DND-41 (cell line): ENCODE measurements at regions not wholly inside any gene's neighbourhood (a gene's known extent, or its start where the extent isn't known, plus 50 kb on each side); places are given as distances from the start of the nearest gene placed in this dataset.

Experiments
- ATAC-seq: fragments of 200-7000 bp; cut with Tn5 transposase; 3 replicates; pipeline ENCODE4 v1.9.1; 2021; ENCODE audit warnings: low read depth; ENCODE audit not compliant: insufficient read depth
- DNase-seq: peaks from one replicate; pipeline ENCODE4 v3.0.0-alpha.2; 2020
- H2AFZ ChIP-seq: 2 replicates; pipeline ENCODE4 v1.6.0; 2012; ENCODE audit warnings: low read depth, low read length
- H3K27ac ChIP-seq: 2 replicates; pipeline ENCODE4 v1.5.1; 2012; ENCODE audit warnings: low read length, inconsistent platforms
- H3K27me3 ChIP-seq: fragments of 200-600 bp; sonication (generic); 2 replicates; pipeline ENCODE4 v1.6.0; 2012; ENCODE audit warnings: low read length, mild to moderate bottlenecking, inconsistent platforms; ENCODE audit not compliant: insufficient read depth, poor library complexity
- H3K36me3 ChIP-seq: 2 replicates; pipeline ENCODE4 v1.5.1; 2012; ENCODE audit warnings: low read length, inconsistent platforms; ENCODE audit not compliant: insufficient read depth
- H3K4me1 ChIP-seq: 2 replicates; pipeline ENCODE4 v1.5.1; 2012; ENCODE audit warnings: mild to moderate bottlenecking, low read length; ENCODE audit not compliant: insufficient read depth
- H3K4me2 ChIP-seq: 2 replicates; pipeline ENCODE4 v1.6.0; 2012; ENCODE audit warnings: mild to moderate bottlenecking, moderate library complexity, low read length, inconsistent platforms; ENCODE audit not compliant: insufficient read depth
- H3K4me3 ChIP-seq, 2 experiments: fragments of 200-600 bp in 1 of 2; shearing (Covaris generic) in 1 of 2; 2 replicates each; pipeline ENCODE4 v1.5.1; 2012 to 2016; ENCODE audit warnings: inconsistent platforms in 2 of 2, low read length in 2 of 2, mild to moderate bottlenecking in 2 of 2, low read depth in 1 of 2, moderate library complexity in 1 of 2
- H3K79me2 ChIP-seq: 2 replicates; pipeline ENCODE4 v1.6.0; 2012; ENCODE audit warnings: low read length, inconsistent platforms; ENCODE audit not compliant: insufficient read depth
- H3K9ac ChIP-seq: 2 replicates; pipeline ENCODE4 v1.6.0; 2012; ENCODE audit warnings: low read depth, mild to moderate bottlenecking, inconsistent platforms, low read length, moderate library complexity
- H3K9me3 ChIP-seq: 2 replicates; pipeline ENCODE4 v1.5.1; 2012; ENCODE audit warnings: low read length, moderate library complexity, mild to moderate bottlenecking, inconsistent platforms; ENCODE audit not compliant: insufficient read depth, severe bottlenecking
- H4K20me1 ChIP-seq: 2 replicates; pipeline ENCODE4 v1.6.0; 2012; ENCODE audit warnings: low read length; ENCODE audit not compliant: insufficient read depth
- EZH2 ChIP-seq: IDR thresholded peaks from 3 replicates; pipeline ENCODE4 v1.6.1; 2012; ENCODE audit warnings: borderline replicate concordance, low read depth, mild to moderate bottlenecking, moderate library complexity, low read length, inconsistent platforms; ENCODE audit not compliant: severe bottlenecking
- TF ChIP-seq, protein P1 (sequence below): IDR thresholded peaks from 2 replicates; pipeline ENCODE4 v1.5.1; 2012; ENCODE audit warnings: borderline replicate concordance, low read length, moderate library complexity, mild to moderate bottlenecking; ENCODE audit not compliant: poor library complexity, severe bottlenecking; ENCODE audit errors: extremely low read depth

DNA sequence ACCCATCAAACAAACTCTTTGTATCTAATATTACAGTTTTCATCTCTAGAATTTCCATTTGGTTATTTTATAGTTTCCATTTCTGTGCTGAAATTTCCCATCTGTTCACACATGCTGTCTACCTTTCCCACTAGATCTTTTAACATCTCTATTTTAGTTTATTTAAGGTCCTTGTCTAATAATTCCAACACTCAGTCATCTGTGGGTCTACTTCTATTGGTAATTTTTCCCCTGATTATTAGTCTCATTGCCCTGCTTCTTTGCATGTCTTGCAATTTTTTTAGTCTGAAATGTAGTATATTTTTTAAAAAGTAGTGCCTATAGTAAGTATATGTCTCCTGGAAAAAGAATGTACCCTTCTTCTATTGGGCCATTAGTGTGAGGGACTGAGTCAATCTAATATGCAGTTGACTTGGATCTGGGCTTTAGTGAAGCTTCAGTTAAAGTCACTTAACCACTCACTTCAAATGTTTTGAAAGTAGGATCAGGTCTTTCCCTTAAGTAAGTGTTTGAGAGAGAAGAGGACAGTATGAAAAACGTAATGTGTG, 370.8 kb downstream of the SEC14L1 start:
- H3K9me3 ChIP-seq, result no peaks in the 10 kb centered on the region
- no peaks in the 10 kb centered on the region for H3K27me3 ChIP-seq
- no peaks in the 10 kb centered on the region for H3K4me1 ChIP-seq
- no peak overlapping the region for H3K4me2 ChIP-seq
- no peaks in the 10 kb centered on the region for H3K36me3 ChIP-seq
- TF ChIP-seq, protein P1, sequence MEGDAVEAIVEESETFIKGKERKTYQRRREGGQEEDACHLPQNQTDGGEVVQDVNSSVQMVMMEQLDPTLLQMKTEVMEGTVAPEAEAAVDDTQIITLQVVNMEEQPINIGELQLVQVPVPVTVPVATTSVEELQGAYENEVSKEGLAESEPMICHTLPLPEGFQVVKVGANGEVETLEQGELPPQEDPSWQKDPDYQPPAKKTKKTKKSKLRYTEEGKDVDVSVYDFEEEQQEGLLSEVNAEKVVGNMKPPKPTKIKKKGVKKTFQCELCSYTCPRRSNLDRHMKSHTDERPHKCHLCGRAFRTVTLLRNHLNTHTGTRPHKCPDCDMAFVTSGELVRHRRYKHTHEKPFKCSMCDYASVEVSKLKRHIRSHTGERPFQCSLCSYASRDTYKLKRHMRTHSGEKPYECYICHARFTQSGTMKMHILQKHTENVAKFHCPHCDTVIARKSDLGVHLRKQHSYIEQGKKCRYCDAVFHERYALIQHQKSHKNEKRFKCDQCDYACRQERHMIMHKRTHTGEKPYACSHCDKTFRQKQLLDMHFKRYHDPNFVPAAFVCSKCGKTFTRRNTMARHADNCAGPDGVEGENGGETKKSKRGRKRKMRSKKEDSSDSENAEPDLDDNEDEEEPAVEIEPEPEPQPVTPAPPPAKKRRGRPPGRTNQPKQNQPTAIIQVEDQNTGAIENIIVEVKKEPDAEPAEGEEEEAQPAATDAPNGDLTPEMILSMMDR, result no peak
- no peak for TF ChIP-seq EZH2
- no peak overlapping the region for H3K27ac ChIP-seq
- H2AFZ ChIP-seq, result no peak overlapping the region
- no peaks in the 10 kb centered on the region for H3K79me2 ChIP-seq
- no peaks in the 10 kb centered on the region for H4K20me1 ChIP-seq
- no peak for DNase-seq
- no peak overlapping the region for H3K9ac ChIP-seq
- H3K4me3 ChIP-seq, result no peak overlapping the region
- ATAC-seq, result no peak

DNA sequence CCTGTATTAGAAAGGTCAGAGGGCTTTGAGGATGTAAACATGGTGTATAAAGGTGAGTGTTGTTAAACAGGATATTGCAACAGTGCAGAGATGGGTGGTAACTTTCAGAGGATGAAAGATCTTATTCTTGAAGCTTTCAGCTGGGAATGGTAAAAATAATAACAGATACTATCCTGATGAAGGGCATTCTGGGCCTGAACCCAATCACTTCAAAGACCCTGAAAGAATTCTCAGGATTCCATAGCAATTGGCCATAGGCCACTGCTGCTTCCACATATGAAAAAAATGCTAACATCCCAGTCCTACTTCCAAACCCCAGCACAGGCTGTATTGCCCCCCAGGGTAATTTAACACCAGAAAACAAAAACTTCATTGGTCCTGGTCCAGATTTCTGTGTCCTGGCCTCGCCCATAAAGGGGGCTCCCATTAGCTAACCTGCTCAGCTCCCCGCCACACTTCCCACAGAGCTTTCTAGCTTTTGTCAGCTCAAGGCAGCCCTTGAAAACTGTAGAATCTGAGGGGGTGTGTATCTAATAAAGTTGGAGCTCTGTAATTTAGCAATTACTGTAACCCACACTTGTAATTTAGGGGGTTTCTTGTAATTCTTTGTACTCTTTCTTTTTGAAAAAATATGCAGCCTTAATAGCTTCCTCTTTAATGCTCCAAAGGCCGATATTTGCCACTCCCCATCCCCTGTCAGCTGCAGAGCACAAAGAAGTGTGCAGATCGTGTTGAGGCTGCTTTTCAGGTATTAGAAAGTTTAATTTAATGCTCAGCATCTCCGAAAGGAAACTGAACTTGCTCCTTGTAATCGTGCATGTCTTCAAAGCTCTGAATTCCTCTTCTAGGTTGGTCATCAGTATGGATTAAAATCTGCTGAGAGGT, 371.5 kb downstream of the SEC14L1 start:
- Histone ChIP-seq H4K20me1 (no peaks in the 10 kb centered on the region), H3K9ac (no peak overlapping the region), H3K4me1 (no peaks in the 10 kb centered on the region; the same call in 1 of the 2 replicates), H2AFZ (no peak overlapping the region), H3K27me3 (no peaks in the 10 kb centered on the region), H3K27ac (no peak overlapping the region), H3K4me3 (no peak overlapping the region), H3K79me2 (no peaks in the 10 kb centered on the region), H3K4me2 (no peak overlapping the region), H3K9me3 (no peaks in the 10 kb centered on the region), H3K36me3 (no peaks in the 10 kb centered on the region)
- no peak for TF ChIP-seq EZH2
- TF ChIP-seq, protein P1, result no peak
- DNase-seq, result no peak
- no peak for ATAC-seq

DNA sequence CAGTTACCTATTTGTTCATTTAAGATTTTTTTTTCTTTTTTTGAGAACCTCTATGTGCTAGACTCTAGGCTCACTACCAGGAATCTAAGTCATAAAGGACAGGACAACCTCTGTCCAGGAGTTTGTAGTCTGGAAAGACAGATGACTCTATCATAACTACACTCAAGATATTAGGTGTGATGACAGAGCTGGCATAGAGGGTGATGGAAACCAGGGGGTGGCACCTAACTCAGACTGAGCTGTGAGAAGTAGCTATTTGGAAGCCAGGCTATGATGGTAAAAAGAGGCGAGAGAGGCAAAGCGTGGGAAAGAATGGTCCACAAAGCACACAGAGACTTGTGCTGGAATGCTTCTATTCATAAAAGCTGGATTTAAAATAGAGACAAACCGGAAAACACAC, 372.3 kb downstream of the SEC14L1 start:
- H3K79me2 ChIP-seq, result no peaks in the 10 kb centered on the region
- no peaks in the 10 kb centered on the region for H4K20me1 ChIP-seq
- H3K9ac ChIP-seq, result no peak overlapping the region
- no peak for TF ChIP-seq EZH2
- TF ChIP-seq, protein P1, result no peak
- no peaks in the 10 kb centered on the region for H3K36me3 ChIP-seq
- H3K27ac ChIP-seq, result no peak overlapping the region
- H2AFZ ChIP-seq, result no peak overlapping the region
- DNase-seq (no peak), ATAC-seq (no peak)
- no peaks in the 10 kb centered on the region for H3K9me3 ChIP-seq
- no peaks in the 10 kb centered on the region for H3K27me3 ChIP-seq
- no peak overlapping the region for H3K4me2 ChIP-seq
- no peak overlapping the region for H3K4me3 ChIP-seq
- H3K4me1 ChIP-seq, result no peaks in the 10 kb centered on the region; the same call in 1 of the 2 replicates
